ENCODE measurements at regions not wholly inside any gene's neighbourhood (a gene's known extent, or its start where the extent isn't known, plus 50 kb on each side); places are given as distances from the start of the nearest gene placed in this dataset.

GRCh38 chr10:90641731-90642130 is 216.1 kb downstream of the HTR7 start:
- TF ChIP-seq CTCF (IDR thresholded peaks at IDR 0.05 in 4 of 5, conservative IDR thresholded peaks at IDR 0.05 in 1 of 5) (no peak), POLR2A (IDR thresholded peaks at IDR 0.05) (no peak)

Data from gastrocnemius medialis (tissue), 4 donors.